K562 (cell line): ENCODE measurements at regions not wholly inside any gene's neighbourhood (a gene's known extent, or its start where the extent isn't known, plus 50 kb on each side); places are given as distances from the start of the nearest gene placed in this dataset.

Source experiments
- DPF2 ChIP-seq: fragments of 450-650 bp; IDR thresholded peaks from 2 replicates; pipeline ENCODE4 v1.6.1; 2016
- FOSL1 ChIP-seq: fragments of 200-800 bp; sonication (Bioruptor generic); conservative IDR thresholded peaks from 2 replicates; pipeline ENCODE4 v1.6.1; 2016; ENCODE audit warnings: missing genetic modification characterization, missing compliant biosample characterization
- HDAC6 ChIP-seq: IDR thresholded peaks from 2 replicates; pipeline ENCODE4 v1.6.1; 2012; ENCODE audit warnings: low read depth, mild to moderate bottlenecking, control low read depth, inconsistent platforms, low read length, moderate library complexity
- HDGF ChIP-seq: fragments of 450-650 bp; IDR thresholded peaks from 2 replicates; pipeline ENCODE4 v1.6.1; 2016
- MBD2 ChIP-seq: sonication (generic); IDR thresholded peaks from 2 replicates; pipeline ENCODE4 v1.6.1; 2016; ENCODE audit warnings: low read depth, borderline replicate concordance
- MECOM ChIP-seq: fragments of 250-450 bp; sonication (Bioruptor Pico); IDR thresholded peaks from 2 replicates; pipeline ENCODE4 v1.8.0; 2022; ENCODE audit warnings: inconsistent platforms
- TCF3 ChIP-seq: sonication (generic); formaldehyde crosslinking; IDR thresholded peaks from 2 replicates; pipeline ENCODE4 v1.4.0; 2020; ENCODE audit warnings: mild to moderate bottlenecking, missing genetic modification reagents
- ZBTB7A ChIP-seq: IDR thresholded peaks from 2 replicates; pipeline ENCODE4 v1.6.1; 2011; ENCODE audit warnings: low read depth, mild to moderate bottlenecking, low read length, moderate library complexity, borderline replicate concordance; ENCODE audit not compliant: control insufficient read depth
- ZNF217 ChIP-seq: sonication (generic); formaldehyde crosslinking; IDR thresholded peaks from 2 replicates; pipeline ENCODE4 v1.8.0; 2022; ENCODE audit warnings: mild to moderate bottlenecking, missing genetic modification reagents
- TF ChIP-seq, protein P1 (sequence below): fragments of 250-450 bp; sonication (Bioruptor Pico); IDR thresholded peaks from 2 replicates; pipeline ENCODE4 v1.8.0; 2022; ENCODE audit warnings: moderate library complexity, mild to moderate bottlenecking, inconsistent platforms

GRCh38 chr16:54216268-54216667 lies 70.3 kb downstream of the IRX3 start:
- TF ChIP-seq DPF2 (no peak), TCF3 (CRISPR knock-in tag) (no peak), MECOM (no peak), ZBTB7A (no peak), MBD2 (no peak), HDGF (no peak), ZNF217 (CRISPR knock-in tag) (no peak), FOSL1 (no peak), HDAC6 (no peak)
- TF ChIP-seq, protein P1, sequence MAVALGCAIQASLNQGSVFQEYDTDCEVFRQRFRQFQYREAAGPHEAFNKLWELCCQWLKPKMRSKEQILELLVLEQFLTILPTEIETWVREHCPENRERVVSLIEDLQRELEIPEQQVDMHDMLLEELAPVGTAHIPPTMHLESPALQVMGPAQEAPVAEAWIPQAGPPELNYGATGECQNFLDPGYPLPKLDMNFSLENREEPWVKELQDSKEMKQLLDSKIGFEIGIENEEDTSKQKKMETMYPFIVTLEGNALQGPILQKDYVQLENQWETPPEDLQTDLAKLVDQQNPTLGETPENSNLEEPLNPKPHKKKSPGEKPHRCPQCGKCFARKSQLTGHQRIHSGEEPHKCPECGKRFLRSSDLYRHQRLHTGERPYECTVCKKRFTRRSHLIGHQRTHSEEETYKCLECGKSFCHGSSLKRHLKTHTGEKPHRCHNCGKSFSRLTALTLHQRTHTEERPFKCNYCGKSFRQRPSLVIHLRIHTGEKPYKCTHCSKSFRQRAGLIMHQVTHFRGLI (CRISPR knock-in tag) = no peak
